Panc1 (cell line): ENCODE measurements at regions not wholly inside any gene's neighbourhood (a gene's known extent, or its start where the extent isn't known, plus 50 kb on each side); places are given as distances from the start of the nearest gene placed in this dataset.

Experiments used
- ATAC-seq: fragments of 200-7000 bp; cut with Tn5 transposase; 2 replicates; pipeline ENCODE4 v1.9.1; 2020; ENCODE audit warnings: mild to moderate bottlenecking, moderate library complexity
- BruUV-seq: library from RNA; stranded (reverse); fragments of 400-500 nt; replicated peaks from 2 replicates; lab custom pipeline; 2021; lab: Mats Ljungman, UMichigan
- CTCF ChIA-PET: fragments of 300-600 bp; sonication (Branson Sonifier 250); formaldehyde crosslinking; loops from one replicate; lab custom pipeline; 2022; ENCODE audit warnings: antibody characterized with exemption; lab: Charles Lee
- POLR2A ChIA-PET: fragments of 300-600 bp; sonication (Branson Sonifier 250); formaldehyde crosslinking; loops from one replicate; lab custom pipeline; 2022; ENCODE audit warnings: antibody characterized with exemption; lab: Charles Lee
- DNase-seq: peaks from one replicate; pipeline ENCODE4 v3.0.0-alpha.2; 2010; ENCODE audit warnings: low read depth, low spot score
- H3K27ac ChIP-seq: 2 replicates; pipeline ENCODE4 v1.5.1; 2011; ENCODE audit warnings: mild to moderate bottlenecking, low read length, inconsistent platforms
- H3K27me3 ChIP-seq: fragments of 200-500 bp; sonication (Bioruptor generic); 2 replicates; pipeline ENCODE4 v1.6.0; 2014; ENCODE audit warnings: low read length, inconsistent platforms; ENCODE audit not compliant: control insufficient read depth, insufficient read depth
- H3K36me3 ChIP-seq: fragments of 200-500 bp; sonication (Bioruptor generic); 2 replicates; pipeline ENCODE4 v1.5.1; 2014; ENCODE audit warnings: inconsistent platforms, mild to moderate bottlenecking, low read length, moderate library complexity; ENCODE audit not compliant: control insufficient read depth, insufficient read depth
- H3K4me1 ChIP-seq: 2 replicates; pipeline ENCODE4 v1.5.1; 2011; ENCODE audit warnings: inconsistent platforms, mild to moderate bottlenecking, low read length, moderate library complexity; ENCODE audit not compliant: control insufficient read depth, insufficient read depth
- H3K4me3 ChIP-seq, 2 experiments: 2 replicates each; pipeline ENCODE4 v1.5.1; 2011 to 2012; ENCODE audit warnings: low read depth in 2 of 2, low read length in 2 of 2, mild to moderate bottlenecking in 2 of 2, inconsistent platforms in 1 of 2, moderate library complexity in 1 of 2
- H3K9me3 ChIP-seq: fragments of 200-500 bp; sonication (Bioruptor generic); 2 replicates; pipeline ENCODE4 v1.5.1; 2014; ENCODE audit warnings: low read depth, mild to moderate bottlenecking, inconsistent platforms, low read length, moderate library complexity; ENCODE audit not compliant: control insufficient read depth, insufficient read depth
- CTCF ChIP-seq: fragments of 450-650 bp; IDR thresholded peaks from 2 replicates; pipeline ENCODE4 v1.5.1; 2017; ENCODE audit warnings: mild to moderate bottlenecking
- POLR2AphosphoS5 ChIP-seq: IDR thresholded peaks from 2 replicates; pipeline ENCODE4 v1.6.1; 2012; ENCODE audit warnings: mild to moderate bottlenecking, low read depth, low read length, moderate library complexity
- SIN3A ChIP-seq: IDR thresholded peaks from 2 replicates; pipeline ENCODE4 v1.6.1; 2012; ENCODE audit warnings: low read depth, mild to moderate bottlenecking, low read length, moderate library complexity, borderline replicate concordance; ENCODE audit not compliant: insufficient read depth
- TCF7L2 ChIP-seq: IDR thresholded peaks from 2 replicates; pipeline ENCODE4 v1.6.1; 2011; ENCODE audit warnings: mild to moderate bottlenecking, low read depth, low read length, inconsistent platforms
- in situ Hi-C: cut with HindIII; loops from 2 replicates; pipeline ENCODE4 v1.10.0; 2016; ENCODE audit warnings: low sequenced_read_pairs, low pct_unique_long_range_greater_than_20kb
- intact Hi-C: fragments of 100-400 bp; cut with micrococcal nuclease; formaldehyde crosslinking; loops from one replicate; pipeline ENCODE4 v1.10.0; 2022; ENCODE audit not compliant: unreplicated experiment
- TF ChIP-seq, protein P1 (sequence below), 2 experiments: IDR thresholded peaks; 2 replicates each; pipeline ENCODE4 v1.6.1; 2011 to 2012; ENCODE audit warnings: low read depth in 2 of 2, control low read depth in 1 of 2, low read length in 1 of 2, mild to moderate bottlenecking in 1 of 2, moderate library complexity in 1 of 2; ENCODE audit not compliant: insufficient read depth in 1 of 2

GRCh38 chr12:84692071-84692470, 220.5 kb downstream of the SLC6A15 start:
- ChIA-PET CTCF (no interaction called here), POLR2A (no interaction called here)
- no TSS peak for BruUV-seq
- no peaks in the 10 kb centered on the region for H3K27me3 ChIP-seq
- TF ChIP-seq POLR2AphosphoS5: no peak
- no peak for TF ChIP-seq TCF7L2
- no peak for TF ChIP-seq SIN3A
- TF ChIP-seq, protein P1, sequence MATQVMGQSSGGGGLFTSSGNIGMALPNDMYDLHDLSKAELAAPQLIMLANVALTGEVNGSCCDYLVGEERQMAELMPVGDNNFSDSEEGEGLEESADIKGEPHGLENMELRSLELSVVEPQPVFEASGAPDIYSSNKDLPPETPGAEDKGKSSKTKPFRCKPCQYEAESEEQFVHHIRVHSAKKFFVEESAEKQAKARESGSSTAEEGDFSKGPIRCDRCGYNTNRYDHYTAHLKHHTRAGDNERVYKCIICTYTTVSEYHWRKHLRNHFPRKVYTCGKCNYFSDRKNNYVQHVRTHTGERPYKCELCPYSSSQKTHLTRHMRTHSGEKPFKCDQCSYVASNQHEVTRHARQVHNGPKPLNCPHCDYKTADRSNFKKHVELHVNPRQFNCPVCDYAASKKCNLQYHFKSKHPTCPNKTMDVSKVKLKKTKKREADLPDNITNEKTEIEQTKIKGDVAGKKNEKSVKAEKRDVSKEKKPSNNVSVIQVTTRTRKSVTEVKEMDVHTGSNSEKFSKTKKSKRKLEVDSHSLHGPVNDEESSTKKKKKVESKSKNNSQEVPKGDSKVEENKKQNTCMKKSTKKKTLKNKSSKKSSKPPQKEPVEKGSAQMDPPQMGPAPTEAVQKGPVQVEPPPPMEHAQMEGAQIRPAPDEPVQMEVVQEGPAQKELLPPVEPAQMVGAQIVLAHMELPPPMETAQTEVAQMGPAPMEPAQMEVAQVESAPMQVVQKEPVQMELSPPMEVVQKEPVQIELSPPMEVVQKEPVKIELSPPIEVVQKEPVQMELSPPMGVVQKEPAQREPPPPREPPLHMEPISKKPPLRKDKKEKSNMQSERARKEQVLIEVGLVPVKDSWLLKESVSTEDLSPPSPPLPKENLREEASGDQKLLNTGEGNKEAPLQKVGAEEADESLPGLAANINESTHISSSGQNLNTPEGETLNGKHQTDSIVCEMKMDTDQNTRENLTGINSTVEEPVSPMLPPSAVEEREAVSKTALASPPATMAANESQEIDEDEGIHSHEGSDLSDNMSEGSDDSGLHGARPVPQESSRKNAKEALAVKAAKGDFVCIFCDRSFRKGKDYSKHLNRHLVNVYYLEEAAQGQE (IDR thresholded peaks at IDR 0.05; ENCODE audit: insufficient read depth in 1 of 2, low read depth in 2 of 2, low read length in 1 of 2): no peak
- DNase-seq (no peak), ATAC-seq (no peak)
- in situ Hi-C loops: no loop called here
- no peaks in the 10 kb centered on the region for H3K4me1 ChIP-seq
- H3K27ac ChIP-seq: no peak overlapping the region
- intact Hi-C loops: no loop called here
- H3K9me3 ChIP-seq: no peaks in the 10 kb centered on the region
- no peak overlapping the region for H3K4me3 ChIP-seq
- no peaks in the 10 kb centered on the region; the same call in 1 of the 2 replicates for H3K36me3 ChIP-seq

DNA sequence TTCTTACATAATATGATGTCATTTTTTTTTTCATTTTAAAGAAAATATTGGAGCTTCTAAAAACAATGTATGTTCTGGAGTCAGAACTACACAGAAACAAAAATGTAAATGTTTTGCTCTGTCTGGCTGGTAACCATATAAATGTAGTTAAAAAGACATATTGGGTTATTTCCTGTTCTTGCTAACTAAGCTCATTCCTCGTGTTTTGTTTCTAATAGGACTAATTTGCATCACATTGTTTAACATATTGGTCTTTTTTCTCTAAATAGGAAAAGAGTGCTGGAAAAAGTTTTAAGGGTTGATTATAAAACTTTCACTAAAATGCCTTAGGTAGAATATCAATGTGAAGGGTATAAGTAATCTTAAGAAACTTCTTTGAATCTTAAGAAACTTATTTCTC, 221.3 kb downstream of the SLC6A15 start:
- Histone ChIP-seq H3K4me1 (no peaks in the 10 kb centered on the region), H3K36me3 (no peaks in the 10 kb centered on the region; the same call in 1 of the 2 replicates), H3K27ac (no peak overlapping the region), H3K9me3 (no peaks in the 10 kb centered on the region), H3K27me3 (no peaks in the 10 kb centered on the region), H3K4me3 (no peak overlapping the region)
- intact Hi-C loops (no loop called here), in situ Hi-C loops (no loop called here)
- DNase-seq (no peak), ATAC-seq (no peak)
- BruUV-seq: no TSS peak
- CTCF ChIA-PET: no interaction called here
- TF ChIP-seq SIN3A (no peak), CTCF (no peak), TCF7L2 (no peak)
- POLR2A ChIA-PET: no interaction called here

DNA sequence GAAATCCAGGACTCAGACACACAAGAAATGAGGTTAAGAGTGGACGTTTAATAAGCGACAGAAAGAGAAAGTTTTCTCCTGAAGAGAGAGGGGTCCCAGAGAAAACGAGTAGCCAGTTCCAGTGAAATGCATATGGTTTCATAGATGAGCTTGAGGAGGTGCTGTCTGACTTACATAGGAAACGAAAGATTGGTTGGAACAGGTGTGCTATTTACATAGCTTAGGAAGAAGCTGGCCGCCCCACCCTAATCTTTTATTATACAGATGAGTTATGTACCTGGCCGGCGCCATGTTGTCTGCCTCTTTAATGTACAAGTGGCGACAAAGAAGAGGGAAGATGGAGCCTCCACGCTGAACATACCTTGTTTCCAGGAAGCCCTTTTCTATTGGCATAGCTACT, 223.0 kb downstream of the SLC6A15 start:
- Histone ChIP-seq H3K27ac (no peak overlapping the region), H3K9me3 (no peaks in the 10 kb centered on the region), H3K4me1 (no peaks in the 10 kb centered on the region), H3K27me3 (no peaks in the 10 kb centered on the region), H3K36me3 (no peaks in the 10 kb centered on the region; the same call in 1 of the 2 replicates), H3K4me3 (no peak overlapping the region)
- TF ChIP-seq CTCF (no peak), TCF7L2 (no peak), SIN3A (no peak), POLR2AphosphoS5 (no peak)
- TF ChIP-seq, protein P1 (IDR thresholded peaks at IDR 0.05; ENCODE audit: insufficient read depth in 1 of 2, low read depth in 2 of 2, low read length in 1 of 2): no peak
- ChIA-PET CTCF (no interaction called here), POLR2A (no interaction called here)
- in situ Hi-C loops: no loop called here
- no peak for ATAC-seq
- intact Hi-C loops: no loop called here
- no TSS peak for BruUV-seq
- no peak for DNase-seq
